H1 (cell line): ENCODE measurements at regions not wholly inside any gene's neighbourhood (a gene's known extent, or its start where the extent isn't known, plus 50 kb on each side); places are given as distances from the start of the nearest gene placed in this dataset.

Experiments used
- CTCF ChIA-PET: fragments of 300-600 bp; sonication (Branson Sonifier 250); formaldehyde crosslinking; loops from one replicate; lab custom pipeline; 2021; ENCODE audit not compliant: partially characterized antibody; lab: Charles Lee
- POLR2A ChIA-PET: fragments of 300-600 bp; sonication (Branson Sonifier 250); formaldehyde crosslinking; loops from one replicate; lab custom pipeline; 2021; ENCODE audit warnings: inconsistent platforms; ENCODE audit not compliant: partially characterized antibody; lab: Charles Lee
- DNase-seq, 2 experiments: peaks; one replicate each; pipeline versions ENCODE4 v3.0.0 to v3.0.0-alpha.2; 2010 to 2022; ENCODE audit warnings: low spot score in 2 of 2, low read depth in 1 of 2, mixed read lengths in 1 of 2
- FAIRE-seq: peaks from 2 replicates; lab custom pipeline; 2011; peaks lifted over from hg19 to GRCh38; lab: Jason Lieb, UNC
- H2AFZ ChIP-seq: 2 replicates; pipeline ENCODE4 v1.8.1; 2012; ENCODE audit warnings: low read length, inconsistent platforms
- H2AK5ac ChIP-seq: 2 replicates; pipeline ENCODE4 v1.6.1; 2013; ENCODE audit warnings: low read depth, low read length
- H2BK120ac ChIP-seq: replicated peaks from 2 replicates; pipeline ENCODE3; 2013; ENCODE audit warnings: low read depth, low read length, inconsistent platforms
- H2BK12ac ChIP-seq: 2 replicates; pipeline ENCODE4 v1.6.1; 2013; ENCODE audit warnings: low read depth, low read length
- H2BK15ac ChIP-seq: 2 replicates; pipeline ENCODE4 v1.6.1; 2013; ENCODE audit warnings: low read length
- H2BK20ac ChIP-seq: 2 replicates; pipeline ENCODE4 v1.6.1; 2013; ENCODE audit warnings: low read length
- H2BK5ac ChIP-seq: 2 replicates; pipeline ENCODE4 v1.6.1; 2013; ENCODE audit warnings: low read depth, low read length
- H3K14ac ChIP-seq: 2 replicates; pipeline ENCODE4 v1.6.1; 2013; ENCODE audit warnings: inconsistent platforms; ENCODE audit not compliant: insufficient read length
- H3K18ac ChIP-seq: 2 replicates; pipeline ENCODE4 v1.6.1; 2013; ENCODE audit warnings: low read length; ENCODE audit errors: extremely low read depth
- H3K23ac ChIP-seq: 2 replicates; pipeline ENCODE4 v1.6.1; 2013; ENCODE audit warnings: inconsistent platforms; ENCODE audit not compliant: insufficient read length
- H3K23me2 ChIP-seq: 2 replicates; pipeline ENCODE4 v1.6.1; 2013; ENCODE audit warnings: low read depth, low read length
- H3K27ac ChIP-seq: 2 replicates; pipeline ENCODE4 v1.6.1; 2011; ENCODE audit warnings: low read depth, low read length, inconsistent platforms
- H3K27me3 ChIP-seq, 4 experiments: replicated peaks in 1 of 4; 1 replicate in 1 of 4; 2 replicates in 3 of 4; pipeline versions ENCODE4 v1.6.1 to v1.8.1; 2011 to 2013; ENCODE audit warnings: low read length in 3 of 4, mild to moderate bottlenecking in 3 of 4, inconsistent platforms in 2 of 4, mixed read lengths in 2 of 4, moderate library complexity in 1 of 4; ENCODE audit not compliant: control insufficient read depth in 3 of 4, insufficient read depth in 3 of 4; ENCODE audit errors: extremely low read depth in 1 of 4
- H3K36me3 ChIP-seq, 4 experiments: 2 replicates each; pipeline versions ENCODE4 v1.6.1 to v1.8.1; 2011 to 2013; ENCODE audit warnings: mild to moderate bottlenecking in 4 of 4, low read length in 3 of 4, moderate library complexity in 2 of 4, control low read depth in 1 of 4, inconsistent platforms in 1 of 4; ENCODE audit not compliant: insufficient read depth in 4 of 4, control insufficient read depth in 2 of 4
- H3K4ac ChIP-seq: replicated peaks from 2 replicates; pipeline ENCODE3; 2013; ENCODE audit warnings: low read length, low read depth, mixed read lengths, inconsistent platforms; ENCODE audit not compliant: insufficient read length
- H3K4me1 ChIP-seq, 4 experiments: replicated peaks in 1 of 4; 1 replicate in 1 of 4; 2 replicates in 3 of 4; pipeline versions ENCODE4 v1.6.1 to v1.8.1; 2011 to 2013; ENCODE audit warnings: low read length in 3 of 4, inconsistent platforms in 2 of 4, mixed read lengths in 1 of 4; ENCODE audit not compliant: insufficient read depth in 4 of 4, control insufficient read depth in 3 of 4
- H3K4me2 ChIP-seq, 2 experiments: 2 replicates each; pipeline versions ENCODE4 v1.6.1 to v1.8.1; 2011 to 2013; ENCODE audit warnings: low read depth in 2 of 2, low read length in 2 of 2, control low read depth in 1 of 2, inconsistent platforms in 1 of 2, mild to moderate bottlenecking in 1 of 2; ENCODE audit not compliant: insufficient read depth in 1 of 2
- H3K4me3 ChIP-seq, 4 experiments: fragments of 200-600, 300-600 bp in 1 of 4; sonication (generic), shearing (Covaris generic), sonication (Bioruptor Twin) in 1 of 4; 2 replicates each; pipeline versions ENCODE4 v1.5.1 to v1.8.1; 2011 to 2016; ENCODE audit warnings: low read length in 4 of 4, low read depth in 3 of 4, control low read depth in 2 of 4, inconsistent platforms in 2 of 4, mild to moderate bottlenecking in 2 of 4, mixed read lengths in 1 of 4, moderate library complexity in 1 of 4; ENCODE audit not compliant: insufficient read depth in 2 of 4; ENCODE audit errors: extremely low read depth in 1 of 4
- H3K56ac ChIP-seq: replicated peaks from 2 replicates; pipeline ENCODE3; 2013; ENCODE audit warnings: low read depth, mild to moderate bottlenecking, mixed read lengths, low read length, inconsistent platforms; ENCODE audit not compliant: insufficient read length
- H3K79me1 ChIP-seq: 2 replicates; pipeline ENCODE4 v1.6.1; 2013; ENCODE audit warnings: low read depth, low read length, control low read depth
- H3K79me2 ChIP-seq, 2 experiments: 2 replicates each; pipeline versions ENCODE4 v1.6.1 to v1.8.1; 2012 to 2013; ENCODE audit warnings: low read length in 2 of 2, mild to moderate bottlenecking in 2 of 2, inconsistent platforms in 1 of 2; ENCODE audit not compliant: insufficient read depth in 2 of 2, control insufficient read depth in 1 of 2
- H3K9ac ChIP-seq, 4 experiments: replicated peaks in 1 of 4; 1 replicate in 1 of 4; 2 replicates in 3 of 4; pipeline versions ENCODE4 v1.6.1 to v1.8.1; 2011 to 2013; ENCODE audit warnings: low read depth in 3 of 4, low read length in 3 of 4, control low read depth in 2 of 4, mild to moderate bottlenecking in 2 of 4, moderate library complexity in 2 of 4, inconsistent platforms in 1 of 4; ENCODE audit errors: extremely low read depth in 1 of 4
- H3K9me3 ChIP-seq, 2 experiments: 2 replicates each; pipeline versions ENCODE4 v1.6.1 to v1.8.1; 2012 to 2013; ENCODE audit warnings: mild to moderate bottlenecking in 2 of 2, moderate library complexity in 2 of 2, control low read depth in 1 of 2, inconsistent platforms in 1 of 2, low read depth in 1 of 2, low read length in 1 of 2, mixed read lengths in 1 of 2; ENCODE audit not compliant: insufficient read depth in 2 of 2
- H4K20me1 ChIP-seq, 2 experiments: replicated peaks in 1 of 2; 2 replicates each; pipeline versions ENCODE3 to v1.8.1; 2011 to 2013; ENCODE audit warnings: inconsistent platforms in 2 of 2, low read length in 2 of 2, mild to moderate bottlenecking in 1 of 2; ENCODE audit not compliant: insufficient read depth in 2 of 2, control insufficient read depth in 1 of 2
- H4K5ac ChIP-seq: 2 replicates; pipeline ENCODE4 v1.6.1; 2013; ENCODE audit warnings: low read length, low read depth, mixed read lengths, inconsistent platforms; ENCODE audit not compliant: insufficient read length
- H4K8ac ChIP-seq: 2 replicates; pipeline ENCODE4 v1.8.0; 2013; ENCODE audit warnings: mild to moderate bottlenecking, moderate library complexity, low read length, inconsistent platforms; ENCODE audit not compliant: insufficient read depth; ENCODE audit errors: extremely low read depth
- H4K91ac ChIP-seq: replicated peaks from 2 replicates; pipeline ENCODE3; 2013; ENCODE audit warnings: low read length, mixed read lengths, inconsistent platforms; ENCODE audit not compliant: insufficient read length
- CBX8 ChIP-seq: fragments of 300-800, 300-1000 bp; sonication (generic); IDR thresholded peaks from 2 replicates; pipeline ENCODE4 v1.7.1; 2016; ENCODE audit warnings: low read depth, low read length, borderline replicate concordance
- CHD1 ChIP-seq: IDR thresholded peaks from 2 replicates; pipeline ENCODE4 v1.6.1; 2012; ENCODE audit warnings: low read depth, low read length, improper control_type of control experiment
- CREB1 ChIP-seq: IDR thresholded peaks from 2 replicates; pipeline ENCODE4 v1.6.1; 2012; ENCODE audit warnings: inconsistent platforms
- EGR1 ChIP-seq: IDR thresholded peaks from 2 replicates; pipeline ENCODE4 v1.6.1; 2011; ENCODE audit warnings: low read depth, low read length, borderline replicate concordance
- EP300 ChIP-seq, 2 experiments: IDR thresholded peaks; 1 replicate in 1 of 2; 2 replicates in 1 of 2; pipeline ENCODE4 v1.6.1; 2011 to 2012; ENCODE audit warnings: low read depth in 2 of 2, low read length in 2 of 2, mild to moderate bottlenecking in 2 of 2, borderline replicate concordance in 1 of 2, inconsistent platforms in 1 of 2, moderate library complexity in 1 of 2
- FOSL1 ChIP-seq: IDR thresholded peaks from 2 replicates; pipeline ENCODE4 v1.6.1; 2011; ENCODE audit warnings: mild to moderate bottlenecking, low read depth, low read length, moderate library complexity; ENCODE audit not compliant: insufficient read depth
- HDAC6 ChIP-seq: IDR thresholded peaks from one replicate; pipeline ENCODE4 v1.7.1; 2012; ENCODE audit warnings: low read depth, mild to moderate bottlenecking, inconsistent platforms, low read length, moderate library complexity
- KDM1A ChIP-seq: fragments of 200-600, 300-600 bp; sonication (generic); IDR thresholded peaks from 2 replicates; pipeline ENCODE4 v1.7.1; 2016; ENCODE audit warnings: mild to moderate bottlenecking, low read length, borderline replicate concordance
- KDM5A ChIP-seq: fragments of 200-600 bp; IDR thresholded peaks from 2 replicates; pipeline ENCODE4 v1.7.1; 2012; ENCODE audit warnings: mild to moderate bottlenecking, low read length, inconsistent platforms, mixed read lengths
- MAFK ChIP-seq: IDR thresholded peaks from 2 replicates; pipeline ENCODE4 v1.6.1; 2012; ENCODE audit warnings: low read depth, mild to moderate bottlenecking, improper control_type of control experiment, low read length
- POLR2A ChIP-seq, 2 experiments: IDR thresholded peaks; 1 replicate in 1 of 2; 2 replicates in 1 of 2; pipeline ENCODE4 v1.6.1; 2011; ENCODE audit warnings: low read depth in 2 of 2, low read length in 2 of 2, mild to moderate bottlenecking in 2 of 2; ENCODE audit errors: control extremely low read depth in 1 of 2
- POLR2AphosphoS5 ChIP-seq: IDR thresholded peaks from 2 replicates; pipeline ENCODE4 v1.6.1; 2011; ENCODE audit warnings: low read depth, low read length
- RAD21 ChIP-seq, 2 experiments: IDR thresholded peaks in 1 of 2; conservative IDR thresholded peaks in 1 of 2; 2 replicates each; pipeline ENCODE4 v1.6.1; 2011; ENCODE audit warnings: low read depth in 2 of 2, low read length in 2 of 2, improper control_type of control experiment in 1 of 2, inconsistent platforms in 1 of 2, mild to moderate bottlenecking in 1 of 2, moderate library complexity in 1 of 2
- RBBP5 ChIP-seq: IDR thresholded peaks from 2 replicates; pipeline ENCODE4 v1.7.1; 2012; ENCODE audit warnings: low read depth, mild to moderate bottlenecking, inconsistent platforms, low read length, moderate library complexity, borderline replicate concordance
- SIRT6 ChIP-seq: IDR thresholded peaks from one replicate; pipeline ENCODE4 v1.7.1; 2012; ENCODE audit warnings: low read length, inconsistent platforms
- SRF ChIP-seq: IDR thresholded peaks from 2 replicates; pipeline ENCODE4 v1.6.1; 2011; ENCODE audit warnings: mild to moderate bottlenecking, low read depth, low read length, moderate library complexity
- WGBS, 2 experiments: shearing (Covaris generic) in 1 of 2; methylation state at CpG; one replicate each; pipeline versions ENCODE4 v1.1.6 to v1.1.7; 2013 to 2015; ENCODE audit warnings: low lambda C conversion rate in 2 of 2, mixed read lengths in 2 of 2, inconsistent platforms in 1 of 2, low coverage in 1 of 2, missing lambda C conversion rate in 1 of 2; ENCODE audit not compliant: insufficient replicate concordance in 2 of 2, insufficient coverage in 1 of 2, insufficient read length in 1 of 2; ENCODE audit errors: extremely low coverage in 1 of 2, missing lambda C conversion rate in 1 of 2; 5-methylcytosine and 5-hydroxymethylcytosine counted together

GRCh38 chr17:63150994-63151464 is 185.0 kb downstream of the TANC2 start:
- Histone ChIP-seq H4K91ac (no peak overlapping the region), H3K18ac (no peak overlapping the region), H3K4ac (no peak overlapping the region), H3K14ac (no peak overlapping the region), H2BK12ac (no peak overlapping the region), H3K4me1 (peaks cover 0 to 13% (median 3%) of the 10 kb centered on the region in 4 experiments; a peak in 3 of 7 replicates), H4K8ac (no peak overlapping the region), H2BK5ac (no peak overlapping the region), H2BK15ac (no peak overlapping the region), H3K23me2 (no peaks in the 10 kb centered on the region), H3K4me2 (no peak overlapping the region; a peak in 1 of 4 replicates), H2BK20ac (no peak overlapping the region), H3K79me2 (no peaks in the 10 kb centered on the region), H2BK120ac (no peak overlapping the region), H3K9me3 (no peaks in the 10 kb centered on the region), H3K56ac (no peak overlapping the region), H3K4me3 (no peak overlapping the region), H3K36me3 (no peaks in the 10 kb centered on the region), H3K9ac (no peak overlapping the region), H3K27ac (no peak overlapping the region), H3K23ac (no peak overlapping the region), H3K27me3 (no peaks in the 10 kb centered on the region), H4K5ac (no peak overlapping the region), H2AFZ (no peak overlapping the region), H4K20me1 (no peaks in the 10 kb centered on the region), H2AK5ac (no peak overlapping the region), H3K79me1 (no peaks in the 10 kb centered on the region)
- 56% methylated on average over 4 of the region's 4 CpGs; no CpG with 5 or more reads in 1 of the 2 experiments for WGBS, 2 experiments
- FAIRE-seq (peak; percentile 52), DNase-seq (no peak)
- POLR2A ChIA-PET, result no interaction called here
- CTCF ChIA-PET, result no interaction called here
- TF ChIP-seq CBX8, result no peak
- no peak for TF ChIP-seq POLR2AphosphoS5
- TF ChIP-seq SIRT6, result no peak
- no peak for TF ChIP-seq CREB1
- TF ChIP-seq MAFK, result no peak
- TF ChIP-seq KDM5A, result no peak
- no peak for TF ChIP-seq RBBP5
- TF ChIP-seq FOSL1, result no peak
- no peak for TF ChIP-seq RAD21 (IDR thresholded peaks at IDR 0.05 in 1 of 2, conservative IDR thresholded peaks at IDR 0.05 in 1 of 2; ENCODE audit: low read depth in 2 of 2, low read length in 2 of 2)
- no peak for TF ChIP-seq HDAC6
- no peak for TF ChIP-seq EP300 (IDR thresholded peaks at IDR 0.05; ENCODE audit: borderline replicate concordance in 1 of 2, low read depth in 2 of 2, low read length in 2 of 2)
- TF ChIP-seq POLR2A (IDR thresholded peaks at IDR 0.05; ENCODE audit: control extremely low read depth in 1 of 2, low read depth in 2 of 2, low read length in 2 of 2), result no peak
- TF ChIP-seq EGR1, result no peak
- no peak for TF ChIP-seq KDM1A
- no peak for TF ChIP-seq CHD1
- no peak for TF ChIP-seq SRF
